GM18951 (cell line): ENCODE measurements at regions not wholly inside any gene's neighbourhood (a gene's known extent, or its start where the extent isn't known, plus 50 kb on each side); places are given as distances from the start of the nearest gene placed in this dataset.

ENCODE experiments used
- POLR2A ChIP-seq: IDR thresholded peaks from 4 replicates; pipeline ENCODE4 v1.6.1; 2011; ENCODE audit warnings: mild to moderate bottlenecking; ENCODE audit not compliant: insufficient read length, insufficient read depth; ENCODE audit errors: extremely low read depth
- in situ Hi-C: fragments of 300-500 bp; cut with MboI; formaldehyde crosslinking; loops from one replicate; pipeline ENCODE4 v1.12.0; 2022; ENCODE audit warnings: low sequenced_read_pairs, mixed read lengths, inconsistent platforms; ENCODE audit not compliant: unreplicated experiment

DNA sequence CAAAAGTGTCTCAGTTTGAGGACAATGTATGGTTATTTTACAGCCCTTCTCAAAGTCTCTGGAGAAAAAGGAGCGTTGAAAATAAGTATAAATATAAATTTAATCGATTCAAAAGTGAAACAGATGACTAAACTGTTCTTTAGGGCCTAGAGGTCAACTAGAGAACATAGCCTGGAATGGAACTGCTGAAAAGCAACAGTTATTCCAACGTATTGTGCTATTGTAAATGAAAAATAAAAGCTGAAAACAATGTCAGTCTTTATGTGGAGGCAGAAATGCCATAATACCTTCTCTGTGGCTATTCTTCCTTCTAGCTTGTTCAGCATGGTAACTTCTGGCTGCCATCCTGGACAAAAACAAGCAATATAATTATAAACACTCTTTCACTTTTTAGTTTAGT is 362.5 kb downstream of the ARL4A start:
- no peak for TF ChIP-seq POLR2A
- in situ Hi-C loops: no loop called here

- TF ChIP-seq POLR2A: no peak
- in situ Hi-C loops: no loop called here
Measured at GRCh38 chr7:13050703-13051102, 363.3 kb downstream of the ARL4A start.

DNA sequence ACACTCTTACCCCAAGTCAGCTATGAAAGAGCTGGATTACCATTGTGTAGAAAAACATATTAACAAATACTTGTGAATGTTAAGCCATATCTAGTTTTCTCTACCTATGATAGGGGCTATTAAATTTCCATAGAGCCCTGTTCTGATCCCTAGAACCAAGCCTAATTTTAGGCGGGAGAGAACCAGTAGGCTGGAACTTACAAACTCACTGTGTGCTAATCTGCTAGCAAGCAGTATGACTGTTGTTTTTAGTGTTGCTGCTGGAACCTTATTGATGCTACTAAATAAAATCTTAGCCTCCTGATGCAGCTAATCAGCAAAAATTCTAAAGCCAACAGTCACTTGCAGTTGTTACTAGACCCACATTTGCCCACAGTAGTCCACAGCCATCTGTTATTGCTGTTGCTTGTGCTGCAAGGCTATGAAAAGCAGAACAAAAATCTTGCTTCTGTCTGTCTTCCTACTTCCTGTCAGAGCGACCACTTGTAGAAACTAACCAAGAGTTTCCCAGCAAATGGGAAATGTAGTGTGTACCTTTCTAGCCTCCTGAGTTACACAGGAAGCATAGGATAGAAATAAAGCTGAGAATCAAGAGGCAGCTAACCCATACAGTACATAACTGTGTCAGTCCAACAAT is 368.4 kb downstream of the ARL4A start:
- in situ Hi-C loops: no loop called here

DNA sequence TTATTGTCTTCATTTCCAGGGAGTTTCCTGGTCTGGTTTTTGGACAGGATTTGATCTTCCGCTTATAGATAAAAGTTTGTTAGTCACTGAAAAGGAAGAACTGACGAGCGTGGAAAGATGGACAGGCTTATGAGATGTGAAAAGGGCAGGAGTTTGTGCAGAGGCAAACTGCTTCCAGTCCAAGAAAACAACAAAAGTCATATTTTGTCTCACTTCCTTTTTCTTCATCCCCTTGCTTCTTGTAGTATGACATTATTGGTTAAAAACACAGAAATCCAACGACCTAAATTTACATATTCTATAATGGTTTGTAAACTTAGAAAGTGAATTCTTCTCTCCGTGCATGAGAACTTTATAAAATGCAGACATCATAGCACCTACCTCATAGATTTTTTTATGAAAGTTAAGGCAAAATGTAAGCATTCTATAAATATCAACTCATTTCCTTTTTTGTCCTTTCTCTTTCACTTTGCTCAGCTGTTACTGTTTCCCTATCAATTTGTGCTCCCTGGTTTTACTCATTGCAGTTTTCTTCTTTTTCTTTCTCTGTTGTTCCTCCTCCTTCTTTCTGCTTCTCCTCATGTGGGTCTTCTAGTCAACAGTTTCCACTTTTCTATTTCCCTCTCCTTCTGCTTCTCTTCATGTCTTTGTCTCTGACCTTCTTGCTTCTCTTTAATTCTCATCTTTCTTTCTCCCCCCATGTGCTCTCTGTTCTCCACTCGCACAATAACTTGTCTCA is 370.2 kb downstream of the ARL4A start:
- in situ Hi-C loops: no loop called here
- no peak for TF ChIP-seq POLR2A

More for the DNA sequence above, 368.4 kb downstream of the ARL4A start:
- no peak for TF ChIP-seq POLR2A

GRCh38 chr7:13060173-13060572 is 372.7 kb downstream of the ARL4A start:
- in situ Hi-C loops: no loop called here
- no peak for TF ChIP-seq POLR2A

GRCh38 chr7:13061115-13061514 is 373.7 kb downstream of the ARL4A start:
- in situ Hi-C loops: no loop called here
- TF ChIP-seq POLR2A: no peak

DNA sequence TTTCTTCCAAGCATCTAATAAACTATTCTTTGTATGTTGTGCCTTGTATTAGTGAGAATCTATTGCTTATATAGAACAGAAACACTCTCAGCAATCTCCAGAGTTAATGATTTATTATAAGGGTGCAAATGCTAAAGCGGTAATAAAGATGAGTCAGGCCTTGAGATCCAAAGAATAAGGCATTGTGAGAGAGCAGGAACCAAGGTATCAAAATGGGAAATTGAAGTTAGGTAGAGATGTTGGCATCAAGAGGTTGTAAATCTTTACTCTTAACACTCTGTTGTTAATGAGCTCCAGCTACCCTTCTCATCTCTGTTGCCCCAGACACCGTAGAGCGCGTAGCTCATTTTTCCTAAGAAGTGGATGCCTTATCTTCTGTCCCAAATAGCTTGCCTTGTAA is 375.2 kb downstream of the ARL4A start:
- in situ Hi-C loops: no loop called here

DNA sequence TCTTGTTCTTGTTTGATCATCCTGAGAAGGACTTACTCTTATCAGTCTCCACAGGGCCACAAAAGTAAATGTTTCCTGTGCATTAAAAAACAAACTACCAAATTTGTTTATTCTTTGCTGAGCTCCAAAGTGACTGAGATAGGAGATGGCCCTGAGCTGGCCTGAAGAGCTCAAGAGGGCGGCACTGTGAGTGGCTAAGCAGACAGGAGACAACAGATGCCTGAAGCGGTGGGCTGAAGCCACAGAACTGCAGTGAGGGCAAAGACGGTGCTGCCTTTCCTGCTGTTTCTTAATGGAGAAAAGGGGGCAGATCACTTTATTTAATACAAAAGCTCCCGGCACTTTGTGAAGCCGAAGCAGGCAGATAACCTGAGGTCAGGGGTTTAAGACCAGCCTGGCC is 379.6 kb downstream of the ARL4A start:
- in situ Hi-C loops: no loop called here
- no peak for TF ChIP-seq POLR2A

More for the DNA sequence above, 375.2 kb downstream of the ARL4A start:
- TF ChIP-seq POLR2A: no peak

GRCh38 chr7:13068032-13068431 is 380.6 kb downstream of the ARL4A start:
- in situ Hi-C loops: no loop called here
- TF ChIP-seq POLR2A: no peak

- TF ChIP-seq POLR2A: no peak
- in situ Hi-C loops: no loop called here
Measured at GRCh38 chr7:13069841-13070240, 382.4 kb downstream of the ARL4A start.

DNA sequence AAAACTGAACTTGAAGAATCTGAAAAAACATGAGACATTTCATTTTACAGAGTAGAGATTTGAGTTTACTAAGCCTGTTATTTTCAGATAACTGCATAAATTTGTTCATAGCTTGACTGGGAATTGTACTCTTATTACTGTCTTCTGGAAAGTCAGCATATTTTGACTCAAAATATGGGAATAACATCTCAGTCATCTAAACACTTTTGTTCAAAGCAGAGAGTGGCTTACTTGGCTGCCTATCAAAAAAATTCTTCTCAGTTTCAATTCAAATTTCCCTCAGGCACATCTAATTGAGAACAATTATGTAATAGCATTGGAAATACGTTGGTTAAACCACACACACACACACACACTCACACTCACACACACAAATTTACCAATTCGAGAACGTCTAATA is 384.6 kb downstream of the ARL4A start:
- no peak for TF ChIP-seq POLR2A
- in situ Hi-C loops: no loop called here

DNA sequence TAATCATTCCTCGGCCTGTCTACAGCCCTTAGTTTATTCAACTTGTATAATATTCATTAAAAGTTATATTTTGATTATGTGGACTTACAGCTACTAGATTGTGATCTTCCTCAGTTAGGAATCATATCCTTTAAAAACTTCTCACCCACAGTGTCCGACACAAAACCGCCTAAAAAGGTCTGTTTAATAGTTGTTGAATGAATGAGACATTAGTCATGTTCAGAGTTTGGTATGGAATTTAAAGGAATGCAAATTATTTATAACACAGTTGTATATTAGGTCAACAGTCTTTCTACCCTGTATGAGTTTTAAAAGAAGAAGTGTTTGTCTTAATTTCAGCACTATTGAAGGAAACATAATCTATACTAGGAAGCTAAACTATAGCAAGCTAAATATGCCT is 390.0 kb downstream of the ARL4A start:
- no peak for TF ChIP-seq POLR2A
- in situ Hi-C loops: no loop called here

DNA sequence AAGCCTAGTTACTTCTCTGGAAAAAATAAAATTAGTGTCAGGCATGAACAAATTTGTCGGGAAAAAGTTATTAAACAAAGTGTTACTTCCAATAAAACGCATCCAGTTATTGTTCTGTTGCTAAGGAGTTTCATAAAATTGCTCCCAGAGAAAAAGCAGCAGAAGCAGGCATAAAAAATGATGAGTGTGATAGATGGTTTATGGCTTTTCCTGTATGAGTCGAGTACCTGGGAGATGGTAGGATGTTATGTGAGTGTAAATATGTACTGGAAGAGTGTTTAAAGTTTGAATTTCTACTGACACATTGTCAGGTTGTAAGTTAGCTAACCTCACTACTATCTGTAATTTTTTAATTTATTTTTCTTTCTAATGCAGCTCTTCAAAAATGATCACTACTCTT is 390.7 kb downstream of the ARL4A start:
- in situ Hi-C loops: no loop called here
- no peak for TF ChIP-seq POLR2A

- TF ChIP-seq POLR2A: no peak
- in situ Hi-C loops: no loop called here
Measured at GRCh38 chr7:13090959-13091358, 403.5 kb downstream of the ARL4A start.

DNA sequence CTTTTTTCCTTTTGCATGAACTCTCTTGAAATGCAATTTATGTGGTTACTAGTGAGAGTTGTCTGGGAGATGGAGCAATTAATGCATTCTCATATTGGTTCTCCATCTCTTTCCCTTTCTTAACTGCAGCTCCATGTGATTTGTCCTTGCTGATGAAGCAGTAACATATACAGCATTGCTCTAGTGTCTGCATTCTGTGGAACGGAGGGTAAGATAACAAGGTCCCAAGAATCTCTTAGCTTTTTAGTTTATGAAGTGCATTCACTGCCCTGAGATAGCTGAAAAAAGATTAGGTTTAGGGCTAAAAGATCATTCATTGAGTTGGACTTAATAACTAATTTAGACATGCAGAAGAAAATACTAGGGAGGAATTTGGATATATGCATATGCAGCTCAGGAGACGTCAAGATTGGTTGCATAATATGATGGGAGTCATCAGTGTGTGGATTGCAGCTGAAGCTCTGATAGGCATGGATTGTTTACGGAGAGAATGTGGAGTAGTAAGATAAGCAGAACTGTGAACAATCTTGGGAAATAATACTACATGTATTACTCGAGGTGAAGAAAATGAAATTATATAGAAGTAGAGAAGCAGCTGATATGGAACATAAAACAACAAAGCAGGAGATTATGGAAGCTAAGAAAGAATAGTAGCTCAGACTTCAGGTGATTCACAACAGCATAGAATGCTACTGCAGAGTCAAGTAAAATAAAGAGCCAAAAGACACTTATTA is 404.7 kb downstream of the ARL4A start:
- no peak for TF ChIP-seq POLR2A
- in situ Hi-C loops: no loop called here
